ENCODE measurements at regions not wholly inside any gene's neighbourhood (a gene's known extent, or its start where the extent isn't known, plus 50 kb on each side); places are given as distances from the start of the nearest gene placed in this dataset.

GRCh38 chr1:105399716-105400115 lies 1650.0 kb downstream of the AMY1C start:
- no peak for TF ChIP-seq ZFX (IDR thresholded peaks at IDR 0.05; ENCODE audit: borderline replicate concordance)
- TF ChIP-seq, protein P1, sequence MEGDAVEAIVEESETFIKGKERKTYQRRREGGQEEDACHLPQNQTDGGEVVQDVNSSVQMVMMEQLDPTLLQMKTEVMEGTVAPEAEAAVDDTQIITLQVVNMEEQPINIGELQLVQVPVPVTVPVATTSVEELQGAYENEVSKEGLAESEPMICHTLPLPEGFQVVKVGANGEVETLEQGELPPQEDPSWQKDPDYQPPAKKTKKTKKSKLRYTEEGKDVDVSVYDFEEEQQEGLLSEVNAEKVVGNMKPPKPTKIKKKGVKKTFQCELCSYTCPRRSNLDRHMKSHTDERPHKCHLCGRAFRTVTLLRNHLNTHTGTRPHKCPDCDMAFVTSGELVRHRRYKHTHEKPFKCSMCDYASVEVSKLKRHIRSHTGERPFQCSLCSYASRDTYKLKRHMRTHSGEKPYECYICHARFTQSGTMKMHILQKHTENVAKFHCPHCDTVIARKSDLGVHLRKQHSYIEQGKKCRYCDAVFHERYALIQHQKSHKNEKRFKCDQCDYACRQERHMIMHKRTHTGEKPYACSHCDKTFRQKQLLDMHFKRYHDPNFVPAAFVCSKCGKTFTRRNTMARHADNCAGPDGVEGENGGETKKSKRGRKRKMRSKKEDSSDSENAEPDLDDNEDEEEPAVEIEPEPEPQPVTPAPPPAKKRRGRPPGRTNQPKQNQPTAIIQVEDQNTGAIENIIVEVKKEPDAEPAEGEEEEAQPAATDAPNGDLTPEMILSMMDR (IDR thresholded peaks at IDR 0.05), result no peak
- no peak overlapping the region; the same call in 1 of the 2 replicates for H3K27ac ChIP-seq

- TF ChIP-seq, protein P1 (IDR thresholded peaks at IDR 0.05), result no peak
- TF ChIP-seq ZFX (IDR thresholded peaks at IDR 0.05; ENCODE audit: borderline replicate concordance), result no peak
- no peak overlapping the region for H3K27ac ChIP-seq
These were observed 1640.2 kb upstream of the PRMT6 start for GRCh38 chr1:105416261-105416660.

DNA sequence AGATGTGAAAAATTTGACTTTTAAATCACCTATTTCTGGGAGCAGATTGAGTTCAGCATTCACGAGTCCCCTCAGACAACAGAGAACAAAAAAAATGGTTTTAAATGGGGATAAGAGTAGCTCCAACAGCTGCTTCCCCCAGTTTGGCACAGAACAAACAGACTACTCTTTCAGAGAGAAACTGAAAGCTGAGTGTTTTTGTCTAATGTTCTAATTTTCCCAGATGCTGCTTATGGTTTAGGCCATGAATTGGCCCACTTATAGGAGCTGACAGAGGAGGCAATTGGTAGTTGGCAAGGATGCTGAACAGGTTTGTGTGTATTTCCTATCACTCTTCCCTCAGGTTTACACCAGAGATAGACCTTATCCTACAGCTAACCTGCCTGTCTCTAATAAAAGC lies 1637.4 kb upstream of the PRMT6 start:
- H3K27ac ChIP-seq, result no peak overlapping the region
- no peak for TF ChIP-seq ZFX (IDR thresholded peaks at IDR 0.05; ENCODE audit: borderline replicate concordance)
- TF ChIP-seq, protein P1 (IDR thresholded peaks at IDR 0.05), result no peak

DNA sequence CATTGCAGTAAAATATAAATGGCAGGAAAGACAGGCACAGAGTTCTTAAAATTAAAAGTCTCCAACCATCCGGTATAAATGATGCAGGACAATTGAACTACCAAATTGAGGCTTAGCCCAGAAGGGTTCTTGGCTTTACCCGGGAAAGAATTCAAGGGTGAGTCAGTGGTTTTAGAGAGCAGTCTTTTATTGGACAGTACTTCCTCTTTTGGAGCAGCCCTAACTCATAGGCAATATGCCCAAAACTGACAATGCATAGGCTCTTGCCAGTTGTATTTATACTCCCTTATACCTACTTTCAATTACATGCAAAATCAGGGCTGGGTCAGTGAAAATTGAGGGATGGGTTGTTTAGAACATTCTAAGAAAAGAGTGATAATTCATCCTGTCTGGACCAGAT lies 1628.9 kb upstream of the PRMT6 start:
- H3K27ac ChIP-seq, result no peak overlapping the region
- TF ChIP-seq, protein P1 (IDR thresholded peaks at IDR 0.05), result no peak
- TF ChIP-seq ZFX (IDR thresholded peaks at IDR 0.05; ENCODE audit: borderline replicate concordance), result no peak

GRCh38 chr1:105436589-105437259 lies 1619.8 kb upstream of the PRMT6 start:
- no peak overlapping the region for H3K27ac ChIP-seq
- TF ChIP-seq, protein P1 (IDR thresholded peaks at IDR 0.05), result no peak

- H3K27ac ChIP-seq, result no peak overlapping the region
- no peak for TF ChIP-seq ZFX (IDR thresholded peaks at IDR 0.05; ENCODE audit: borderline replicate concordance)
- TF ChIP-seq, protein P1 (IDR thresholded peaks at IDR 0.05), result no peak
These were observed 1618.6 kb upstream of the PRMT6 start for GRCh38 chr1:105437847-105438246.

DNA sequence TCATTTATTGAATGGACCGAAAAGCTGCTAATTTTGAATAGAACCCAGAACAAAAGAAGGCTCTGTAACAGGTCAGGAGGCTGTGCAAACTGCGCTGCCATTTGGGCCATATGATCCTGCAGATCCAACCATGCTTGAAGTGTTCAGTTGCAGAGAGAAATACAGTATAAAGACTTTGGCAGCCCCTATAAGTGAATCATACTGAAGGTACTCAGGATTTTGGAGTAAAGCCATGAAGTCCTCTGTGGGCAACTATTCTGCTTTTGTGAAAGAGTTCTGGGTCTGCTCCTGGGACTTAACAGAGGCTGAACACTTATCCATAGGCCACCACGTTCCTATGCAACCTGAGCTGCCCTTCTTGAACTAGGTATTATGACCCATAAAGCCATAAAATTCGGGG lies 1613.6 kb upstream of the PRMT6 start:
- H3K27ac ChIP-seq, result no peak overlapping the region
- TF ChIP-seq, protein P1 (IDR thresholded peaks at IDR 0.05), result no peak
- no peak for TF ChIP-seq ZFX (IDR thresholded peaks at IDR 0.05; ENCODE audit: borderline replicate concordance)
